ELF-1 (cell line): ENCODE measurements at regions not wholly inside any gene's neighbourhood (a gene's known extent, or its start where the extent isn't known, plus 50 kb on each side); places are given as distances from the start of the nearest gene placed in this dataset.
A peak's percentile ranks its signal among the peaks of the same experiment; 100 is the strongest.
"Not testable (repeated sequence)": the region's sequence is repeated elsewhere in the genome, so short reads cannot be mapped to it uniquely, and the experiment has no call there.

Experiments
- DNase-seq: peaks from one replicate; pipeline ENCODE4 v3.0.0-alpha.2; 2016; ENCODE audit warnings: low read depth, low spot score

GRCh38 chr1:206256935-206257334 is 53.6 kb downstream of the SRGAP2 start:
- DNase-seq: not testable (repeated sequence)

DNA sequence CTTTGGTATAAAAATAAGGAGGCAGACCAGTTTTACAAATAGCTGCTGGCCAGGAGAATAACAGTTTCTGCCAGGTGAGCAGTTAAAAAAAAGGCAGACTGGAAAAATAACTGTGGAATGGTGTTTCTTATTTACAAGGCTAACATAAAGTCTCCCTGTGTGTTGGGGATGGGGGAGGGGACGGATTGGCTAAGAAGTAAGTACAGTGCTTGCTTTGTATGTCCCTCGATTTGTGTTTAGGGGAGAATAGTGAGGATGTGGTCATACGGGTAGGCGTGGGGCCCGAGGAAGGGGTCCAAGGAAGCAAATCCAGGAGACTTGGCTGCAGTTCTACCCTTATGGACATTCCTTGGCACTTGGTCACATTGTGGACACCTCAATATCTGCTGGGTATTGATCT is 58.1 kb downstream of the SRGAP2 start:
- DNase-seq: not testable (repeated sequence)

DNA sequence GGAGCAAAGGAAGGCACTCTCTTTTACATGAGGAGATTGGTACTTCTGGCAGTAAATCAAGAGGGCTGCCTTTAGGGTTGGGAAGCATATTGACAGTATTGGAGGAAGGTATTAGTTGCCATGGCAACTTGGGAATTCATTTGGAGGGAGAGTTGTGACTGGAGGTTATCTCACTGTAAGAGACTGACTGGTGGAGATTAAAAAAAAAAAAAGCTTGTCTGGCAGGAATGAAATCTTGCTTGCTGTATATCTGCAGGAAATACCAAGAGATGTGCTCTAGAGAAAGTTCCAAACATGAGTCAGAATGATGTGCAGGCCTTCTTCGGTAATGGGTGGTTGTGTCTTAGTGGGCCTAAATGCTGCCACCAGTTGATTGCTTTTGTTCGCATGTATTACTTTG is 59.1 kb downstream of the SRGAP2 start:
- not testable (repeated sequence) for DNase-seq

DNA sequence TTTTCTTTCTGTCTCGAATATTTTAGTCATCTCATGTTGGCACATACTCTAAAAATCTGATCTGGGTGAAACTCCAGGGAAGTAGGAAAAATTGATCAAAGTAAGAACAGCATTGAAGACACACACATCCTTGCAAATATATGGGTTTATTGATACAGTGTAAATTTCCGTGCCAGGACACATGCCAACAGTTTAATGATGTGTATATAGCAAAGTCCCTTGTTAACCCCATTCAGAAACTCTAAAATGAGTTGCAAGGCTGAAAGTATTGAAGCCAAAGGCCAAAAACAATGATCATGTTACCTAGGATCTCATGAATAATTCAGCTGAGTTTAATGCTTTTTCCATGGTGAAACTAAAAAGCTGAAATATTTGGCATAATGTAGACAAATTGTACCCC is 61.6 kb downstream of the SRGAP2 start:
- DNase-seq: not testable (repeated sequence)

GRCh38 chr1:206271153-206271552 is 67.8 kb downstream of the SRGAP2 start:
- DNase-seq: not testable (repeated sequence)

DNA sequence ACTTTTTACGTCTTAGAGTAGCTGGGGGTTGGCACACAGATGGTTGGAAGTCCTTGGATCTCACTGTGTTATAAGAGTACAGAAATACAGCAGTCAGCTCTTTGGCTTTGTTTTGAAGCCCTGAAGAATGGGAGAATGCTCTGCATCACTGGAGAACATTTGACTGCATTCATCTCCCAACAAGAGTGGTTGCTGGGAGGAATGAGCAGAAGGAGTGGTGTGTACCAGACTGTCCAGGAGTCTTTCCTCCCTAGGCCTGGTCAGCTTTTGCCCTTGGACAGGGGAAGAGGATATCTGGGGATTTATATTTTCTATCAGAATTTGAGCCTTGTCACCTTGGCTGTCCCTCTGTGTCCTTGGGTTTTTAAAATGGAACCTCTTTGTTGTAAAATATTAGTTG is 69.8 kb downstream of the SRGAP2 start:
- DNase-seq: not testable (repeated sequence)

DNA sequence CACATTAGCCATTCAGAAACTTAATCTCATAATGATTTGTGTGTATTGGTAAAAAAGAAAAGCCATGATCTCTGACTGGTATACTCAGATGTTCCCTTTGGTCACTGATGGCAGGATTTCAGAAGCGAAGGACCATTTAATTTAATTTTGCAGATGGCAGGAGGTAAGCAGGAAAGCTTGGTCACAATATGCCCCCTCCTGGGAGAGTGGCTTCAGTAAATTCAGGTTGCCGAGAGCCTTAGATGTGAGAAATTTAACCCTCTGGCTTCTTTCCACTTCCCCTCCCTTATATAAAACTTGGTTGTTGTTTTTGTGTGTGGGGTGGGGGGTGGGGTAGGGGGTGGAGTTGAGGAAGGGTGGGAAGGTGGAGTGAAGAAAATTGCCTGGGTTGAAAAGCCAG is 72.8 kb downstream of the SRGAP2 start:
- DNase-seq: not testable (repeated sequence)

GRCh38 chr1:206278683-206279082 is 75.3 kb downstream of the SRGAP2 start:
- DNase-seq: peak; percentile 35

GRCh38 chr1:206280683-206281082 is 77.3 kb downstream of the SRGAP2 start:
- not testable (repeated sequence) for DNase-seq

DNA sequence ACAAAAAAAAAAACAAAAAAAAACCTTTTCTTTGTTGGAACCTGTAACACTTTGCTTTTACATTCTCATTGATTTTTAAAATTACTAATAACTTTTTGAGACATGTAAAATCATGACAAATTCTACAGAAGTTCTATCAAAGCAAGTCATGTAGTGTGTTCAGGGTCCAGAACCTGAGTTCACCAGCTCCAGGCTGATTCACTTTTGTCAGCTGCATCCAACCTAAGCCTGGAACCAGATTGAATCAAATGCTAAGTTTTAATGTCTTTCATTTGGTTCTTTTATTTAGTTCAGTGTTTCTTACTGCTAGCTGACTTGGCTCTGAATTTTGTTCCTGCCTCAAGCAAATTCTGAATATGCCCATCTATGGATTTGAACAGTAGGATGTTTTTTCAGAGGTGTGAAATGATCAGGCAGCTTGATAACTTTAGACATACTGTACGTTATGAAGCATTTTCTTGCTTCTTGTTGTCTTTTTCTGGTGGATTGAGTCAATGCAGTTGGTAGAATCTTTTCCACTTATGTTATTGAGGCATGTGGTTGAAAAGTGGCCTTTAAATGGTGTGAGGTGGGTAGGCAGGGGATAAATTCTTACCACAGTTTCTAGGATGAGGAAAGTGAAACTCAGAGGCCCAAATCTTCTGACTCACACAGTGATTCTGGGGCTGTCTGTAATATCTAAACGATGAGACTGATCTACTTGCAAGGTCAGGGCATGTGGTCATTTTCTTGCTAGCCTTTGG is 78.7 kb downstream of the SRGAP2 start:
- DNase-seq: not testable (repeated sequence)

DNA sequence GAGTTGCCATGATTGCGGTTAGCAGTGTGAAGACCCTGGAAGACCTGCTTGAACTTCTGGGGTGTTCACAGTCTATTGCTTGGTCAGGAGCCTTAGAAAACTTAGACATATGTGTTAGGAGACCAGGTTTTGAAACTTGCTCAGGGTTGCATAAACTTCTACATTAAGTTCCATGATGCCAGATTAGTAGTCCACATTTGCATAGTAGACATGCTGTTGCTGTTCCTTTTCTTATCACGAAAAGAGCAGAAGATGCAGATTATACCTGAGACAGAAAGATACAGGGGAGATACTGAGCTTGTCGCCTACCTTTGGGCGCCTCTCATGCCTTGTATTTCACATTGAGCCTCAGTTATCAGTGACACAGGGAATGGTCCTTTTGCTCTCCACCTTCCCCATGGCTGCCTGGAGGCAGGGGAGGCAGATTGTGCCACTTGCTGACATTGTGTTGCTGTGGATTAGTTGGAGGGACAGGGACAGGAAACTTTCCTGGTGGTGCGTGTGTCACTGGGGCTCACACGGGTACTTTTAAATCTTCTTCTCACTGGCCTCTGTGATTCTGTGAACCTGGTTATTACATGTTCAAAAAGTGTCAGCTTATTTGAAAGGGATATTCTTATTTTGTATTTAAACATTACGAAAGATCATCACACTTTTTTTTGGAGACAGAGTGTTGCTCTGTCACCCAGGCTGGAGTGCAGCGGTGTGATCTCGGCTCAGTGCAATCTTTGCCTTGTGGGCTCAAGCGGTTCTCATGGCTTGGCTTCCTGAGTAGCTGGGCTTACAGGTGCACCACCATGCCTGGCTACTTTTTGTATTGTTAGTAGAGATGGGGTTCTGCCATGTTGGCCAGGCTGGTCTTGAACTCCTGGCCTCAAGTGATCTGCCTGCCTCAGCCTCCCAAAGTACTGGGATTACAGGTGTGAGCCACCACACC is 82.0 kb downstream of the SRGAP2 start:
- DNase-seq: not testable (repeated sequence)

- DNase-seq: not testable (repeated sequence)
These were observed 84.4 kb downstream of the SRGAP2 start for GRCh38 chr1:206287759-206288158.

- DNase-seq: not testable (repeated sequence)
These were observed 85.1 kb downstream of the SRGAP2 start for GRCh38 chr1:206288453-206288852.

GRCh38 chr1:206297145-206298031 is 94.0 kb downstream of the SRGAP2 start:
- not testable (repeated sequence) for DNase-seq

GRCh38 chr1:206298032-206298392 is 94.7 kb downstream of the SRGAP2 start:
- not testable (repeated sequence) for DNase-seq

DNA sequence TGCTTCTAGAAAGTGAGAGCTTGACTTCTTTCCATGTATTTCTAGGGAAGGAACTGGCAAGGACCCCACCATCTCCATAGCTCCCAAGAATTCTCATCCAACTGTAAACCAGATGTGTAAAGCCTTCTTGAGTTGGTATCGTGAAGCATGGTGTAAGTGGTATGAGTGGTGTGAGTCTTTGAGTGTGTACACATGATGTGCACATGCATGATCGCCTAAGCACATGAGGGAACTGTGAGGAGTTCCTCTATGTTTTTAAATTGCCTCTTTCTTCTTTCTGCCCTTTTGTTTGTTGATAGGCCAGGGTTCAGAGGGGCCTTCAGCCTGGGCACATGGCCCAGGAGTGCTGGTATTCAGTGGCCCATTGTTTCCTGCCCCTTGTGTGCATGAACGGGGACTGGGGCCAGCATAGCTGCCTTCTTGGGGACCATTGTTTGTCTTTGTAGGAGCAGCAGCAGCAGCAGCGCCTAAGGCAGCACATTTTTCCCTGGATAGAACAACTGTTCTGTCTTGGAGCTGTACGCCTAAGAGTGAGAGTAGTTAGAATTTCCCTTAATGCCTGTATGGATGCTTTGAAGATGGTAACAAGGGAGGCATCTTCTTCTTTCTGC is 95.9 kb downstream of the SRGAP2 start:
- DNase-seq: not testable (repeated sequence)

- not testable (repeated sequence) for DNase-seq
These were observed 96.6 kb downstream of the SRGAP2 start for GRCh38 chr1:206299942-206300341.

GRCh38 chr1:206302056-206302455 is 98.7 kb downstream of the SRGAP2 start:
- DNase-seq: not testable (repeated sequence)

- not testable (repeated sequence) for DNase-seq
These were observed 104.1 kb downstream of the SRGAP2 start for GRCh38 chr1:206307442-206307841.

DNA sequence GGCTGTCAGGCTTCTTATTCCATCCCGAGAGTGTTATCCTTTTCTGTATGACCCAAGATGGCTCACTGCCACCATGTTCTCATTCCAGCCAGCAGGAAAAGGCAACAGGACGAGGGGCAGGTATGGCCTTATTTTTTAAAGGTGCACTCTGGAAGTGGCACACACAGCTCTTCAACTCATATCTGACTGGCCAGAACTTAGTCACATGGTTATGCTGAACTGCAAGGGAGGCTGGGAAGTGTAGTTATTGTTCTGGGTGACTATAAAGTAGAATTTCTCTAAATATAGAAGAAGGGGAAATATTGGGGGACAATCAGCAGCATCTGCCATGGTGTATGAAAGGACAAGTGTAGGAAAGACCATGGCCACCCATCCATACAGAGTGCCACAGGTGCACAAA is 107.6 kb downstream of the SRGAP2 start:
- DNase-seq: not testable (repeated sequence)
